H1 (cell line): ENCODE measurements at regions not wholly inside any gene's neighbourhood (a gene's known extent, or its start where the extent isn't known, plus 50 kb on each side); places are given as distances from the start of the nearest gene placed in this dataset.

Experiments
- CTCF ChIA-PET: fragments of 300-600 bp; sonication (Branson Sonifier 250); formaldehyde crosslinking; loops from one replicate; lab custom pipeline; 2021; ENCODE audit not compliant: partially characterized antibody; lab: Charles Lee
- POLR2A ChIA-PET: fragments of 300-600 bp; sonication (Branson Sonifier 250); formaldehyde crosslinking; loops from one replicate; lab custom pipeline; 2021; ENCODE audit warnings: inconsistent platforms; ENCODE audit not compliant: partially characterized antibody; lab: Charles Lee
- DNase-seq, 2 experiments: peaks; one replicate each; pipeline versions ENCODE4 v3.0.0 to v3.0.0-alpha.2; 2010 to 2022; ENCODE audit warnings: low spot score in 2 of 2, low read depth in 1 of 2, mixed read lengths in 1 of 2
- FAIRE-seq: peaks from 2 replicates; lab custom pipeline; 2011; peaks lifted over from hg19 to GRCh38; lab: Jason Lieb, UNC
- H2AFZ ChIP-seq: 2 replicates; pipeline ENCODE4 v1.8.1; 2012; ENCODE audit warnings: low read length, inconsistent platforms
- H2AK5ac ChIP-seq: 2 replicates; pipeline ENCODE4 v1.6.1; 2013; ENCODE audit warnings: low read depth, low read length
- H2BK120ac ChIP-seq: replicated peaks from 2 replicates; pipeline ENCODE3; 2013; ENCODE audit warnings: low read depth, low read length, inconsistent platforms
- H2BK12ac ChIP-seq: 2 replicates; pipeline ENCODE4 v1.6.1; 2013; ENCODE audit warnings: low read depth, low read length
- H2BK15ac ChIP-seq: 2 replicates; pipeline ENCODE4 v1.6.1; 2013; ENCODE audit warnings: low read length
- H2BK20ac ChIP-seq: 2 replicates; pipeline ENCODE4 v1.6.1; 2013; ENCODE audit warnings: low read length
- H2BK5ac ChIP-seq: 2 replicates; pipeline ENCODE4 v1.6.1; 2013; ENCODE audit warnings: low read depth, low read length
- H3K14ac ChIP-seq: 2 replicates; pipeline ENCODE4 v1.6.1; 2013; ENCODE audit warnings: inconsistent platforms; ENCODE audit not compliant: insufficient read length
- H3K18ac ChIP-seq: 2 replicates; pipeline ENCODE4 v1.6.1; 2013; ENCODE audit warnings: low read length; ENCODE audit errors: extremely low read depth
- H3K23ac ChIP-seq: 2 replicates; pipeline ENCODE4 v1.6.1; 2013; ENCODE audit warnings: inconsistent platforms; ENCODE audit not compliant: insufficient read length
- H3K23me2 ChIP-seq: 2 replicates; pipeline ENCODE4 v1.6.1; 2013; ENCODE audit warnings: low read depth, low read length
- H3K27ac ChIP-seq: 2 replicates; pipeline ENCODE4 v1.6.1; 2011; ENCODE audit warnings: low read depth, low read length, inconsistent platforms
- H3K27me3 ChIP-seq, 4 experiments: replicated peaks in 1 of 4; 1 replicate in 1 of 4; 2 replicates in 3 of 4; pipeline versions ENCODE4 v1.6.1 to v1.8.1; 2011 to 2013; ENCODE audit warnings: low read length in 3 of 4, mild to moderate bottlenecking in 3 of 4, inconsistent platforms in 2 of 4, mixed read lengths in 2 of 4, moderate library complexity in 1 of 4; ENCODE audit not compliant: control insufficient read depth in 3 of 4, insufficient read depth in 3 of 4; ENCODE audit errors: extremely low read depth in 1 of 4
- H3K36me3 ChIP-seq, 4 experiments: 2 replicates each; pipeline versions ENCODE4 v1.6.1 to v1.8.1; 2011 to 2013; ENCODE audit warnings: mild to moderate bottlenecking in 4 of 4, low read length in 3 of 4, moderate library complexity in 2 of 4, control low read depth in 1 of 4, inconsistent platforms in 1 of 4; ENCODE audit not compliant: insufficient read depth in 4 of 4, control insufficient read depth in 2 of 4
- H3K4ac ChIP-seq: replicated peaks from 2 replicates; pipeline ENCODE3; 2013; ENCODE audit warnings: low read length, low read depth, mixed read lengths, inconsistent platforms; ENCODE audit not compliant: insufficient read length
- H3K4me1 ChIP-seq, 4 experiments: replicated peaks in 1 of 4; 1 replicate in 1 of 4; 2 replicates in 3 of 4; pipeline versions ENCODE4 v1.6.1 to v1.8.1; 2011 to 2013; ENCODE audit warnings: low read length in 3 of 4, inconsistent platforms in 2 of 4, mixed read lengths in 1 of 4; ENCODE audit not compliant: insufficient read depth in 4 of 4, control insufficient read depth in 3 of 4
- H3K4me2 ChIP-seq, 2 experiments: 2 replicates each; pipeline versions ENCODE4 v1.6.1 to v1.8.1; 2011 to 2013; ENCODE audit warnings: low read depth in 2 of 2, low read length in 2 of 2, control low read depth in 1 of 2, inconsistent platforms in 1 of 2, mild to moderate bottlenecking in 1 of 2; ENCODE audit not compliant: insufficient read depth in 1 of 2
- H3K4me3 ChIP-seq, 4 experiments: fragments of 200-600, 300-600 bp in 1 of 4; sonication (generic), shearing (Covaris generic), sonication (Bioruptor Twin) in 1 of 4; 2 replicates each; pipeline versions ENCODE4 v1.5.1 to v1.8.1; 2011 to 2016; ENCODE audit warnings: low read length in 4 of 4, low read depth in 3 of 4, control low read depth in 2 of 4, inconsistent platforms in 2 of 4, mild to moderate bottlenecking in 2 of 4, mixed read lengths in 1 of 4, moderate library complexity in 1 of 4; ENCODE audit not compliant: insufficient read depth in 2 of 4; ENCODE audit errors: extremely low read depth in 1 of 4
- H3K56ac ChIP-seq: replicated peaks from 2 replicates; pipeline ENCODE3; 2013; ENCODE audit warnings: low read depth, mild to moderate bottlenecking, mixed read lengths, low read length, inconsistent platforms; ENCODE audit not compliant: insufficient read length
- H3K79me1 ChIP-seq: 2 replicates; pipeline ENCODE4 v1.6.1; 2013; ENCODE audit warnings: low read depth, low read length, control low read depth
- H3K79me2 ChIP-seq, 2 experiments: 2 replicates each; pipeline versions ENCODE4 v1.6.1 to v1.8.1; 2012 to 2013; ENCODE audit warnings: low read length in 2 of 2, mild to moderate bottlenecking in 2 of 2, inconsistent platforms in 1 of 2; ENCODE audit not compliant: insufficient read depth in 2 of 2, control insufficient read depth in 1 of 2
- H3K9ac ChIP-seq, 4 experiments: replicated peaks in 1 of 4; 1 replicate in 1 of 4; 2 replicates in 3 of 4; pipeline versions ENCODE4 v1.6.1 to v1.8.1; 2011 to 2013; ENCODE audit warnings: low read depth in 3 of 4, low read length in 3 of 4, control low read depth in 2 of 4, mild to moderate bottlenecking in 2 of 4, moderate library complexity in 2 of 4, inconsistent platforms in 1 of 4; ENCODE audit errors: extremely low read depth in 1 of 4
- H3K9me3 ChIP-seq, 2 experiments: 2 replicates each; pipeline versions ENCODE4 v1.6.1 to v1.8.1; 2012 to 2013; ENCODE audit warnings: mild to moderate bottlenecking in 2 of 2, moderate library complexity in 2 of 2, control low read depth in 1 of 2, inconsistent platforms in 1 of 2, low read depth in 1 of 2, low read length in 1 of 2, mixed read lengths in 1 of 2; ENCODE audit not compliant: insufficient read depth in 2 of 2
- H4K20me1 ChIP-seq, 2 experiments: replicated peaks in 1 of 2; 2 replicates each; pipeline versions ENCODE3 to v1.8.1; 2011 to 2013; ENCODE audit warnings: inconsistent platforms in 2 of 2, low read length in 2 of 2, mild to moderate bottlenecking in 1 of 2; ENCODE audit not compliant: insufficient read depth in 2 of 2, control insufficient read depth in 1 of 2
- H4K5ac ChIP-seq: 2 replicates; pipeline ENCODE4 v1.6.1; 2013; ENCODE audit warnings: low read length, low read depth, mixed read lengths, inconsistent platforms; ENCODE audit not compliant: insufficient read length
- H4K8ac ChIP-seq: 2 replicates; pipeline ENCODE4 v1.8.0; 2013; ENCODE audit warnings: mild to moderate bottlenecking, moderate library complexity, low read length, inconsistent platforms; ENCODE audit not compliant: insufficient read depth; ENCODE audit errors: extremely low read depth
- H4K91ac ChIP-seq: replicated peaks from 2 replicates; pipeline ENCODE3; 2013; ENCODE audit warnings: low read length, mixed read lengths, inconsistent platforms; ENCODE audit not compliant: insufficient read length
- EP300 ChIP-seq, 2 experiments: IDR thresholded peaks; 1 replicate in 1 of 2; 2 replicates in 1 of 2; pipeline ENCODE4 v1.6.1; 2011 to 2012; ENCODE audit warnings: low read depth in 2 of 2, low read length in 2 of 2, mild to moderate bottlenecking in 2 of 2, borderline replicate concordance in 1 of 2, inconsistent platforms in 1 of 2, moderate library complexity in 1 of 2
- HDAC6 ChIP-seq: IDR thresholded peaks from one replicate; pipeline ENCODE4 v1.7.1; 2012; ENCODE audit warnings: low read depth, mild to moderate bottlenecking, inconsistent platforms, low read length, moderate library complexity
- NRF1 ChIP-seq: IDR thresholded peaks from 2 replicates; pipeline ENCODE4 v1.6.1; 2011; ENCODE audit warnings: mild to moderate bottlenecking, low read depth, low read length, improper control_type of control experiment
- RAD21 ChIP-seq, 2 experiments: IDR thresholded peaks in 1 of 2; conservative IDR thresholded peaks in 1 of 2; 2 replicates each; pipeline ENCODE4 v1.6.1; 2011; ENCODE audit warnings: low read depth in 2 of 2, low read length in 2 of 2, improper control_type of control experiment in 1 of 2, inconsistent platforms in 1 of 2, mild to moderate bottlenecking in 1 of 2, moderate library complexity in 1 of 2
- RFX5 ChIP-seq: IDR thresholded peaks from 2 replicates; pipeline ENCODE4 v1.6.1; 2011; ENCODE audit warnings: low read depth, low read length, improper control_type of control experiment, borderline replicate concordance
- TBP ChIP-seq: IDR thresholded peaks from 2 replicates; pipeline ENCODE4 v1.6.1; 2011; ENCODE audit warnings: low read depth, low read length, improper control_type of control experiment
- TCF12 ChIP-seq: IDR thresholded peaks from 2 replicates; pipeline ENCODE4 v1.6.1; 2011; ENCODE audit warnings: low read depth, mild to moderate bottlenecking, low read length
- TEAD4 ChIP-seq: IDR thresholded peaks from 2 replicates; pipeline ENCODE4 v1.6.1; 2012; ENCODE audit warnings: low read depth, low read length, inconsistent platforms, mixed read lengths
- WGBS, 2 experiments: shearing (Covaris generic) in 1 of 2; methylation state at CpG; one replicate each; pipeline versions ENCODE4 v1.1.6 to v1.1.7; 2013 to 2015; ENCODE audit warnings: low lambda C conversion rate in 2 of 2, mixed read lengths in 2 of 2, inconsistent platforms in 1 of 2, low coverage in 1 of 2, missing lambda C conversion rate in 1 of 2; ENCODE audit not compliant: insufficient replicate concordance in 2 of 2, insufficient coverage in 1 of 2, insufficient read length in 1 of 2; ENCODE audit errors: extremely low coverage in 1 of 2, missing lambda C conversion rate in 1 of 2; 5-methylcytosine and 5-hydroxymethylcytosine counted together

DNA sequence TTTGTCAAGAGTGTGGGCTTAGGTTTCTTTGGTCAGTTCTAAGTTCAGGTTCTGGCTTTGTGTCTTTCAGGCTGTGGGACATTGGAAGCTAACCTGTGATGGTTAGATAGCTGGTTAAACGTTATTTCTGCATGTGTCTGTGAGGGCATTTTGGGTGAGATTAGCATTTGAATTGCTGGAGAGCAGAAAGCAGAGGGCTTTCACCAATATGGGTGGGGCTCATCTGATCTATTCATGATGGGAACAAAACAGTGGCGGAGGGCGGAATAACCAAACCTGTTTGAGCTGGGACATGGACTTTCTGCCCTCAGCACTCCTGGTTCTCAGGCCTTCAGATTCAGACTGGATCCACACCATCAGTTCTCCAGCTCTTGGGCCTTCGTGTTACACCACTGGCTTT lies 195.4 kb downstream of the KLF13 start:
- Histone ChIP-seq H3K4me2 (no peak overlapping the region), H2AFZ (no peak overlapping the region), H3K18ac (no peak overlapping the region), H3K27ac (no peak overlapping the region), H2BK12ac (no peak overlapping the region), H3K14ac (no peak overlapping the region), H3K79me2 (no peaks in the 10 kb centered on the region), H3K36me3 (no peaks in the 10 kb centered on the region), H3K9ac (no peak overlapping the region), H4K8ac (no peak overlapping the region), H2BK15ac (no peak overlapping the region), H4K91ac (no peak overlapping the region), H3K27me3 (no peaks in the 10 kb centered on the region), H4K20me1 (no peaks in the 10 kb centered on the region), H3K4me3 (no peak overlapping the region), H3K23me2 (no peaks in the 10 kb centered on the region), H3K23ac (no peak overlapping the region), H3K4ac (no peak overlapping the region), H2BK20ac (no peak overlapping the region), H2BK5ac (no peak overlapping the region), H2AK5ac (no peak overlapping the region), H4K5ac (no peak overlapping the region), H3K79me1 (no peaks in the 10 kb centered on the region), H3K56ac (no peak overlapping the region), H3K4me1 (peaks cover 0 to 5% (median 0%) of the 10 kb centered on the region in 4 experiments; a peak in 3 of 7 replicates), H2BK120ac (no peak overlapping the region), H3K9me3 (no peaks in the 10 kb centered on the region)
- FAIRE-seq: no peak
- DNase-seq: no peak
- WGBS, 2 experiments: 83% methylated on average over 4 of the region's 4 CpGs; no CpG with 5 or more reads in 1 of the 2 experiments
- CTCF ChIA-PET: interaction anchor here (0.9 to 1.4 kb wide), 3 partner anchors 9 to 34 kb away, joined by 3 to 5 read pairs (median 4); no protein-coding TSS in a partner anchor
- TF ChIP-seq TCF12 (no peak), NRF1 (no peak), TBP (no peak), RAD21 (IDR thresholded peaks at IDR 0.05 in 1 of 2, conservative IDR thresholded peaks at IDR 0.05 in 1 of 2; ENCODE audit: low read depth in 2 of 2, low read length in 2 of 2) (no peak), TEAD4 (no peak), EP300 (IDR thresholded peaks at IDR 0.05; ENCODE audit: borderline replicate concordance in 1 of 2, low read depth in 2 of 2, low read length in 2 of 2) (no peak), RFX5 (no peak), HDAC6 (no peak)
- POLR2A ChIA-PET: interaction anchor here (0.6 kb wide), 1 partner anchor 13 kb away, joined by 3 read pairs; no protein-coding TSS in a partner anchor
